ENCODE measurements at regions not wholly inside any gene's neighbourhood (a gene's known extent, or its start where the extent isn't known, plus 50 kb on each side); places are given as distances from the start of the nearest gene placed in this dataset.

DNA sequence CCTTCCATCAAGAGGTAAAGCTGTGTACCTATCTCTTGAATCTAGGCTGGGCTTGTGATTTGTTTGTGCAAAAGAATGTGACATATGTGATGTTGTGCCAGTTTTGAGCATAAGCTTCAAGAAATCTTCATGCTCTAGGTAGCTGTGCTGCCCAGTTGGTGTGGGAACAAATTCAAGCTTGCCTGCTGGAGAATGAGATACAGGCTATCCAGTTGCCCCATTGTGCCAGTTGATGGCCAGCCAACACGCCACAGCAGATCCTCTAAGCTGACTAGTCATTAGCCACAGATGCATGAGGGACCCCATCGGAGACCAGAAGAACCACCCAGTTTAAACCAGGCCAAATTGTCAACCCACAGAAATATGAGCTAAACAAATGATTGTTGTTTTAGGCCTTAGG is 180.5 kb upstream of the MPHOSPH6 start:
- TF ChIP-seq, protein P1, sequence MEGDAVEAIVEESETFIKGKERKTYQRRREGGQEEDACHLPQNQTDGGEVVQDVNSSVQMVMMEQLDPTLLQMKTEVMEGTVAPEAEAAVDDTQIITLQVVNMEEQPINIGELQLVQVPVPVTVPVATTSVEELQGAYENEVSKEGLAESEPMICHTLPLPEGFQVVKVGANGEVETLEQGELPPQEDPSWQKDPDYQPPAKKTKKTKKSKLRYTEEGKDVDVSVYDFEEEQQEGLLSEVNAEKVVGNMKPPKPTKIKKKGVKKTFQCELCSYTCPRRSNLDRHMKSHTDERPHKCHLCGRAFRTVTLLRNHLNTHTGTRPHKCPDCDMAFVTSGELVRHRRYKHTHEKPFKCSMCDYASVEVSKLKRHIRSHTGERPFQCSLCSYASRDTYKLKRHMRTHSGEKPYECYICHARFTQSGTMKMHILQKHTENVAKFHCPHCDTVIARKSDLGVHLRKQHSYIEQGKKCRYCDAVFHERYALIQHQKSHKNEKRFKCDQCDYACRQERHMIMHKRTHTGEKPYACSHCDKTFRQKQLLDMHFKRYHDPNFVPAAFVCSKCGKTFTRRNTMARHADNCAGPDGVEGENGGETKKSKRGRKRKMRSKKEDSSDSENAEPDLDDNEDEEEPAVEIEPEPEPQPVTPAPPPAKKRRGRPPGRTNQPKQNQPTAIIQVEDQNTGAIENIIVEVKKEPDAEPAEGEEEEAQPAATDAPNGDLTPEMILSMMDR (IDR thresholded peaks at IDR 0.05), result no peak
- no peak for TF ChIP-seq POLR2A (IDR thresholded peaks at IDR 0.05)
- no peak for TF ChIP-seq POLR2AphosphoS5 (IDR thresholded peaks at IDR 0.05)
- no peak for TF ChIP-seq EP300 (IDR thresholded peaks at IDR 0.05)

Data from sigmoid colon (tissue), 4 donors.